Hematopoietic multipotent progenitor cell treated with erythropoietin and hydrocortisone succinate and interleukin-3 and kit ligand, for 15 days (in vitro differentiated cells): ENCODE measurements at regions not wholly inside any gene's neighbourhood (a gene's known extent, or its start where the extent isn't known, plus 50 kb on each side); places are given as distances from the start of the nearest gene placed in this dataset.

ENCODE experiments used
- DNase-seq: peaks from one replicate; pipeline ENCODE4 v3.0.0-alpha.2; 2015; ENCODE audit warnings: low spot score

DNA sequence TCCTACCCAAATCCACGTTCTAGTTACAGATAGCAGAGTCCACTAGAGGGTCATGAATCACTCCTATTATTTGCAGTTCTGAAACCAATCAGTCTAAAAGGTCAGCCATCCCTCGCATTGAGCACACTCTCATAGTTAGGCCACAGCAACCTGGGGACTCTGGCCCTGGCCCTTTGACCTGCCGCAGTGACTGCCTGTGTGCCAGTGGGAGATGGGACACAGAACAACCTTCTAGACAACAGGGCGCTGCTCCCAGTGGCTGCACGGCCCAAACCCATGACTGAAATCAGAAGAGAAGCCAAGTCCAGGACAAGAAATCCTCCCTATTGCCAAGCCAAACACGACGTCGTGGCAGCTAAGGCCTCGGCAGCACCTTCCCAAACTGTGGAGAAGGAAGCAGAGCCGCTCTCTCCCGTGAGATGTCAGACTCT, 158.5 kb downstream of the HERPUD2 start:
- no peak for DNase-seq

DNA sequence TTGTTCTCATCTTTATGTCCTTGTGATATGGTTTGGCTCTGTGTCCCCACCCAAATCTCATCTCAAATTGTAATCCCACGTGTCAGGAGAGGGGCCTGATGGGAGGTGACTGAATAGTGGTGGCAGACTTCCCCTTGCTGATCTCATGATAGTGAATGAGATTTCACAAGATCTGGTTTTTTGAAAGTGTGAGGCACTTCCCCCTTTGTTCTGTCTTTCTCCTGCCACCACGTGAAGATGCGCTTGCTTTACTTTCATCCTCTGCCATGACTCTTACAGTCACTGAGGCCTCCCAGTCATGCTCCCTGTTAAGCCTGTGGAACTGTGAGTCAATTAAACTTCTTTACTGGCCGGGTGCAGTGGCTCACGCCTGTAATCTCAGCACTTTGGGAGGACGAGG, 161.0 kb downstream of the HERPUD2 start:
- no peak for DNase-seq

DNA sequence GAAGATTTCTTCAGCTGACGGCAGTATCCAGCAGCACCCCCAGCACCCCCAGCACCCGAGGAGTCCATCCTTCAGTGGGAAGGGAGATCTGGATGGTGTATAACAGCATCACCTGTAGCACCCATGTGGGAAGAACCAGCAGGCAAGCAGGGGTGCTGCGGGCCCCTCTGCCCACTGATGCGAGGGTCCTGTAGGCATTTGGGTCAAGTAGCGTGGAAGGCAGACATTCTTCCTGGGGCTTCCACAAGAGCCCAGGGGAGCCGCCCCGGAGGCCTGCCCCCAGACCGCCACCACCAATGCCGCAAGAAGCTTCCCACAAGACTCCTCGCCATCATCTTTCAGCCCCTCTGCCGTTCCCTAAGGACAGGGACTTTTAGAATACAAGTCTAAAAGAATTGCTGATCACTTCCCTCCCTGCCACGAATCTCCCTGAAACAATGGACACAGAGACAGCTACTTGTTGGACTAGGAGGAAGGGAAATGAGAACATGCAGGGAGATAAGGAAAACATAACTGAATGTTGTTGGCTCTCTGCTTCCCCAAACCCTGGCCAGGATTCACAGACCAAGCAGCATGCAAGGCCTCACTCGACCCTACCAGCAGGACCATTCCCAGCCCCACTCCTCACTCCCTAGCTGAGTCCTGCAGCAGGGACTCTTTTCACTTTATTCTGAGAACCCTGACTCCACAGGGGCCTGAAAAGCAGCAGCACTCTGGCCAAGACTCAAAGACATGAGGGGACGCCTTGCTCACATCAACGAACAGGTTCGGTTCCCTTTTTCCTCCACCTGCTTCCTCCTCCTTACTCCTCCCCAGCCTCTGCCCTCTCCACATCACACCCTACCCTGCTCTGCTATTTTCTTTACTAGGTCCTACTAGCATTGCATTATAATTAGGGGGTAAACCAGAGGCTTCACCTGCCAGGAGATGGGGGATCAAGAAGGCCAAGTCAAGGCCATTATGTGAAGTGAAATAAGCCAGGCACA, 164.5 kb downstream of the HERPUD2 start:
- DNase-seq: no peak

DNA sequence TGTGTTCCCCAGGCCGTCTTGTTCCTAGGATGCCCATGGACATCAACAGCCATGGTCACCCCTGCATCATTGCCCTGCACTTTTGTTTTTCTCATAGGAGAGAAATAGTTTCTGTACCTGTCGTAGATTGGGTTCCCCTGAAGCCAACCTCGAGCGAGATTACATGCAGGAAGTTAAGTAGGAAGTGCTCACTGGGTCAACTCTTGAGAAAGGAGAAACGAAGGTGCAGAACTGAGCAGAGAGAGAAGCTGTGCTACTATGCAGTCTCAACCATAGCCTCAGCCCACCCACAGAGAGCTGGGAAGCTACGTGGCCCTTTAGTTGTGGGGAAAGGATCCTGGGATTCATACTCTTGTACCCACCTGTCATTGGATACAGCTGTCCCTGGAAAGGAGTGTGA, 165.2 kb downstream of the HERPUD2 start:
- no peak for DNase-seq

DNA sequence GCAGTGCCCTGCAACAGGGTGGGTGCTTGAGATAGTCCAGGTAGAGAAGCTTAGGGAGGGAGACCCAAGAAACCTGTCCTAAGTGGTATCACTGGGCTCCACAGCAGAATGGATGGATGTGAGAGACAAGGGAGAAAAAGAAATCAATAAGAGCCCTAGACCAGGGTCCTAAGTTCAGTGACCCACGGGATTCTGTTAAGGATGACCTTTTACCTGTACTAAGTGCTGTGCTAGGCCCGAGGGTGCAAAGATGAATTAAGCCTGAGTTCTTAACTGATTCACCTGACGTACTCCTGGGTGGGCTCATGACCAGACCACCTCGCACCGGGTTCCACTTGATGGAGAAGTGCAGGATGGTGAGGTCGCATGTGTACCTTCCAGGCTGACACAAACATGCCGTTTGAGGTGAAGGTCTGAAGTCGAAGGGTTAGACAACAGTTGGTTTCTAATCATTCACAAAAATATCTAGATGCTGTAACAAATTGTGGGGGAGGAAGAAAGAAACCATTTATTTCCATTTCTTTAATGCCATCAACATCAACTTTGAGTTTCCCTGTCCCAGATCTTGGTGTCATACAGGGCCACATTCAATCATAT, 166.5 kb downstream of the HERPUD2 start:
- DNase-seq: no peak

DNA sequence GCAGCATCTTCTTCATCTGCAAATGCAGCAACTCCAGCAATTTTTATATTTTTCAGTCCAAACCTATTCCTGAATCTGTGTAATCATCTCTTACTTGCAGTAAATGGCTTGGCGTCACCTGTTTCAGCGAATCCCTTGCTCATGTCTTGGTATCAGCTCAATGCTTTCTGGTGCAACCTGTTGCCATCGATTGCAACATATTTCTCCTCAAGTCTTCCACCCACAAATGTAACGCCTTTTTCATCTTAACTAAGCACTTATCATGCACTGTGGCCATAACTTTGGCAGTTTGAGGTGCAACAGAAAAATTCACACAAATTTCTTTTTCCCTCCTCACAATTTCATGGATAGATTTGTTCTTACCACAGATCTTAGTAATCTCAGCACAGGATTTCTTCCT, 168.3 kb downstream of the HERPUD2 start:
- no peak for DNase-seq

DNA sequence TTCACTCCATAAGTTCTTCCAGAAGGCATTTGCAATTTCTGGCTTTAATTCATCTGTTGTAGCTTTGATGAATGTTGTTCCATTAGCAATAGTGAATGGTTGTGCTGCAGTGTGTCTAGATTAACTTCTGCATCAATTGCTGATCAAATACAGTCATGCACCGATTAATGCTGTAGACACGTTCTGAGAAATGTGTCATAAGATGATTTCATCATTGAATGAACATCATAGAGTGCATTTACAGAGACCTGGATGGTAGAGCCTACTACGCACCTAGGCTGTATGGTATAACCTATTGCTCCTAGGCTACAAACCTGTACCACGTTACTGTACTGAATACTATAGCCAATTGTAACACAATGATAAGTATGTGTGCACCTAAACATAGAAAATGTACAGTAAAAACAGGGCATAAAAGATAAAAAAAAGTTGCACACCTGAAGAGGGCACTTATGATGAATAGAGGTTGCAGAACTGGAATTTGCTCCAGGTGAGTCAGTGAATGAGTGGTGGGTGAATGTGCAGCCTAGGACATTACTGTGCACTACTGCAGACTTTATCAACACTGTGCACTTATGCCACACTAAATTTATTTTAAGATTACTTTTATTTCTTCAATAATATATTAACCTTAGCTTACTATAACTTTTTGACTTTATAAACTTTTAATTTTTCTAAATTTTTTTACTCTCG, 170.7 kb downstream of the HERPUD2 start:
- no peak for DNase-seq

DNA sequence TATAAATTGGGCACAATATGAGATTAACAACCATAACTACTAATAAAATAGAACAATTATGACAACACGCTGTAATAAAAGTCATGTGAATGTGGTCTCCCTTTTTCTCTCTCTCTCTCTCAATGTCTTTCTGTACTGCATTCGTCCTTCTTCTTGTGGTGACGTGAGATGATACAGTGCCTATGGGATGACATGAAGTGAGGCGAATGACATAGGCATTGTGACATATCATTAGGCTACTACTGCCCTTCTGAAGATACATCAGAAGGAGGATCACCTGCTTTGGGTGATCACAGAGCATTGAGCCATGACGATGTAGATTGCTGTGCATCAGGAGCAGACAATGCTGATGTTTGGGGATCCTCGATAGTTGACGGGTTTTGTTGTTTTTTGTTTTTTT, 171.6 kb downstream of the HERPUD2 start:
- no peak for DNase-seq

DNA sequence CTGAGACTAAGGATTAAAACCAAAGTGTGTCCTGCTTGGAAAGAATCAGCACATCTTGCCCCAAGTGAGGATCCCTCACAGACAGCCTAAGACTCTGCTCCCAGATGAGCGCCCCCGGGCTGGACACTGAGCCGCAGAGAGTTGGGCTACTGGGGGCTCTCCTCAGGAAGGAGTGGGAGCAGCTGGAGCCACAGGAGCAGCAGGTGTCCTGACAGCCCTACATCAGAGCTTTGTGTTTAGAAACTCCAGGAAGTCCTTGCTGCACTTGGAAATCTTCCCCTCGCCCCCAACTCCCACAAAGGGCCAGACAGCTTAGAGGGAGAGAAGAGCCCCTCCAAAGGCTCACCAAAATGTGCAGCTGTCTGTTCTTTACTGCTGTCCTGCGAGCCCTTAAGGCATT, 172.2 kb downstream of the HERPUD2 start:
- DNase-seq: no peak

DNA sequence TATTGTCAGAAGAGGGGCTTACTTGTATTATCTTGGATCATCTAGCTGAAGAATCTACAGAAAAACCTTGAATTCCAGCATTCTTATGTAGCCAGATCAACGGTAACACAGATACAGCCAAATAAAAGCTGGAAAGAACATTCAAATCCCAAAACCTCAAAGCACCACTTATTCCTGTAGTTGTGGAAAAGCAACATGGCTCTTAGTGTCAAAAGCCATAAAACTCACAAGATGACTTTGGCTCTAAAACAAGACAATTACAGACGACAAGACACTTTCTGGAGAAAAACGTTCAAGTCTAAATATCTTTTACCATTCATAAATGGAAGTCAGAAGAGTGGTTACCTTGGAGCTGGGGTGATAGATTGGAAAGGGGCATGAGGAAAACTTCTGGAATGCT, 173.0 kb downstream of the HERPUD2 start:
- DNase-seq: no peak

DNA sequence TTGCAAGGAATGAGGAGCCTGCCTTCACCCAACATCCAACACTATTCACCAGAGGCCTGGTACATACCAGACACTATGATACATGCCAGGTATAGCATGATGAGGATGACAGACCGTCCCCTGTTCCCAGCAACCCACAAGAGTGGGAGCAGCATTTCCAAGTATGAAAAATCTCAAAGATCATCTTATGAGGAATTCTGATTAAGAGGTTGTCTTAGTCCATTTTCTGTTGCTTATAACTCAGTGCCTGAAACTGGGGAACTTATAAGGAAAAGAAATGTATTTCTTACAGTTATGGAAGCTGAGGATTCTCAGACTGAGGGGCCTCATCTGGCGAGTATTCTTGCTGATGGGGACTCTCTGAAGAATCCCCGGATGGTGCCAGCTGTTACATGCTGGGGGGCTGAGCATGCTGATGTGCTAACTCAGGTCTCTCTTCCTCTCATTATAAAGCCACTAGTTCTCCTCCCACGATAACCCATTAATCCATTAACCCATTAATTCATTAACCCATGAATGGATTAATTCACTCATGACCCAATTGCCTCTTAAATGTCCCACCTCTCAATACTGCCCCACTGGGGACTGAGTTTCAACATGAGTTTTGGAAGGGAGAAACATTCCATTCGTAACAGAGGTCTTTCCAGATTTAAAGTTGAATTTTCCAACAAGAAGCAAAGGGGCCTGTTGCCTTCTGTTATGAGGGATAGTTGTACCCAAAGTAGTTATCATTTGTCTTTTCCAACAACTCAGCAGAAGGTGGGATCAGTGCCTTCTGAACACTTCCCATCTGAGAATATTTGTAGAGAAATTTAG, 173.9 kb downstream of the HERPUD2 start:
- no peak for DNase-seq

DNA sequence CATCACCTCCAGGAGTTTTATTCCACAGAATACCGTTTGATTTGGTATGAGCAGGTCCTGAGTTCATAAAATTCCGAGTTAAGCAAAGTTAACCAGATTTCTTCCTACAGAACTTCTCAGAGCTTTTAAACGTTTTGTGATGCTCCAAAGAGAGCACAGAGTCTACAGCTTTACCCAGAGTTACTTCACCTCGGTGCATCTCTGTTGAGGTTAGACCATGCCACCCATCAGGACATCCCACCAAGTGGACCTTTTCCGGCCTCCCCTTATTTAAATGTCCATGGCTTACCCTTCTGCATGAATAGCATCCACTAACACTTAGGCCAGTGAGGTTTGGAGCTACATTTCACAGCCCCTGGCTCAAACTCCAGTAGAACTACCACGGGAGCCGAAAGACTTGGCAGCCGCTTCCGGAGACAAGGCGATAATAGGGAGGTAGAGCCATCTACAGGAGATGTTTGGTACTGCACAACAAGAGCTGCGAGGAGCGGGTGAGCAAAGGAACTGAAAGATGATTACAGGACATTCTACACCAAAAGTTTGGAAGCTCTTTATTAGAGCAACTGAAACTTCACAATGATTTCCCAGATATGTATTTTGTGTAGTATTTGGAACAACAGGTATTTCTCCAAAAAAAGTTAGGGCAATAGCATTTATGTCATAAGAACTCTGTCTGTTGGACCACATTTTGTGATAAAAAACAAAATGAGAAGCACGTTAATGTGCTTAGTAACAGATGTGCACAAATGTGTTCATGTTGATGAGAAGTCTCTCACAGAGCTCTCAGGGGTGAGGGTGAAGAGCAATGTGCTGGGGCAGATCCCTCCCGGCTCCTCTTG, 174.7 kb downstream of the HERPUD2 start:
- peak; percentile 67 for DNase-seq

DNA sequence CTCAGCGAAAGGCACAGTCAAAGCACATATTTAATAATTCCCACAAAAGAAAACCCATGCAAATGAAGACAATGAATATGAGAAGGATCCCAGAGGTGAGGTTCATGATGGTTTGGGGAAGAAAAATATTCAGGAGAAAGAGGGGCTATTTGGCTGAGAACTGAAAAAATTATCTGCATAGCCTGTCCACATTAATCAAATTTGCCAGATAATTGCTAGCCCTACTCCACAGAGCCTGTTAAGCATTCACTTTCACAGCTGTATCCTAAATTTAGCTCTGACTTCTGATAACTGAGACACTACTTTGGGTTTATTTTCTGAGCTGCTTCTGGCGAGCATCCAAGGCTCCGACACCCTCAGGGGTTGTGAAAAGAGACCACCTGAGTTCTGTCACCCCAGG, 176.2 kb downstream of the HERPUD2 start:
- DNase-seq: no peak

DNA sequence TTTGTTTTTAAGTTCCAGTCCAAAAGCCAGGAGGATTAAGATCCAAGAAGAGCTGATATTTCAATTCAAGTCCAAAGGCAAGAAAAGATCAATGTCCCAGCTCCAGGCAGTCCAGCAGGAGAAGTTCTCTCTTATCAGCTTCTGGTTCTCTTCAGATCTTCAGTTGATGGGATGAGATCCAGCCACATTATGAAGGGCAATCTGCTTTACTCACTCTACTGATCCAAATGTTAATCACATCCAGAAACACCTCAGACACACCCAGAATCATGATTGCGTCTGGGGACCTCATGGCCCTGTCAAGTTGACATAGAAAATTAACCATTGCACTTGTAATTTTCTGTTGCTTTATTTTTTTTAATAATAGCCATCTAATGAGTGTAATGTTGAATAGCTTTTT, 178.4 kb downstream of the HERPUD2 start:
- DNase-seq: no peak

DNA sequence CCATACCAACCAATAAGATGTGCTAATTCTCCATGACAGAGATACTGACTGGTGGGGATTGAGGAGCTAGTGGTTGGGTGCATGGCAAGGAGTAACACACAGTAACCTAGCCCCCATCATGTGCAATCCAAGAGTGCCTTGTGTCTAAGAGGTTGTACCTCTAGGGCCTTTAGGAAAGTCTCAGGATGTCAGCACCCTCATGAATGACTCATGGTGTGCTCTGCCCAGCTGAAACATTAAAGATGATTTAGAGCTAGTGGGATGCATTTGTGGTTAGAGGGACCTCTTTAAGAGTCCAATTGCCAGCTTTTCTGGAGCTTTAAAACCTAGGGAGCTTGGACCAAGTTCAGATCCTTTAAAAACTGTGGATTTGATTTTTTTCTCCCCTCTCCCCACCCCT, 181.1 kb downstream of the HERPUD2 start:
- no peak for DNase-seq

DNA sequence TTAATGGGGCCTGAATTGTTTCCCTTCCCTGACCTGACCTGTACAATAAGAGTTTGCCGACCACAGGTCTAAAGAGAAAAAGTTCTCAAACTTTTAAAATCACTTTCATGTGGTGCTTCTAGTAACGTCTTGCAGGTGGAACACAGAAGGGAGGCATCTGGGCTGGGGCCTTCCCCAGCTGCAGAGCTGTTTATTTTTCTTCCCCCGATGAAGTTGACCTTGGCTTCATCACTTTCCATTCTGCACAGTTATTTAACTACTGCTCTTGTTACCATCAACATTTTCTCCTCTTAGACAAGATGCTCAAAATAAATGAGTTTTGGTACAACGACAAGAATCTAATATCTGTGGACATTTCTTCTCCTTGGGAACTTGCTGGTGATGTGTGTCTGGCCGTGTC, 181.7 kb downstream of the HERPUD2 start:
- DNase-seq: no peak

DNA sequence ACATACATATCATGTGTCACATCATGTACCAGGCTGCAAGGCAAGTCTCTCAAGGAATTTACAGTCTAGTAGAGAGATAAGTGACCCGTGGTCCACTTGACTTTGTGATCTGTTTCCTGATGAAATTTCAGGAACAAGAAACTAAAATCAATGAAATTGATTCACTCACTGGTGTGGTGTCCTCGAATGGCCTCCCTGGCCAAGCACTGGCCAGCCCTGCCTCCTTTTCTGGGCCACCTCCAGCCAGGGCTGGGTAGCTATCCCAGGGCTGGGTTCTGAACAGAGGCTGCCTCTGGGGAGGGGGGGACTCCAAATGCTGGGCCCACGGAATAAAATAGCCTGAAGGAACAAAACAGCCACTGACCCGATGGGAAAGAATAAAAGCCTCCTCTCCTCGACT, 182.2 kb downstream of the HERPUD2 start:
- no peak for DNase-seq

DNA sequence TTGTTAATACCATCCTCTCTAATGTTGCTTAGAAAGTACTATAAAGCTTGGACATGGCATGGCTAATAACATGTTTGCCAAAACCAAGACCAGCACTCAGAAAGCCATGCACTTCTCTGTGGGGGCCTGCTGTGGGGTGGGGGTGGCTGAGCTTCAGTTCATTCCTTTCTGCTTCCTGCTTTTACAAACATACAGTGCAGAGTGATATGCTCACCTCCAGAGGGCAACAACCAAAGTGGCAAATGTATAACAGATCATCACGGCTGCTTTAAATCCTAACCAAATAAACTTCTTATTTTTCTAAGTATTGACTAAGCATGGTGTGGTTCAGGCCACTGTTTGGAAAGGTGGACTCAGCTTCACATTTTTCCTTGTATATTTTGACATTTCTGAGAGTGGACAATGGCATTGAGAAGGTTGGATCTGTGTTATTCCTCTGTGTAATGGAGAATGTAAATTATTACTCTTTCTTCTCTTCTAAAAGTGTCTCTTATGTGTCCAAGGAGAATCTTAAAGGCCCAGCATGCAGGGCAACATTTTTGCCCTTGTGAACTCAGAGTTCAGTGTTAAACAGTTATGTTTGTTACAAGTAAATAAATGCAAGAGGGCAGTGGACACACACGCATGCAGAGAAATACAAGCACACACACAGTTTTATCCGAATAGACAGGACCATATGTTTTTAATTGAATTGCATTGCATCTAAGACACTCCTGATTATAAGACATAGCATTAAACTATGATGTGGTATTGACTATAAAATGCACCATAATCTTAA, 186.1 kb downstream of the HERPUD2 start:
- no peak for DNase-seq

DNA sequence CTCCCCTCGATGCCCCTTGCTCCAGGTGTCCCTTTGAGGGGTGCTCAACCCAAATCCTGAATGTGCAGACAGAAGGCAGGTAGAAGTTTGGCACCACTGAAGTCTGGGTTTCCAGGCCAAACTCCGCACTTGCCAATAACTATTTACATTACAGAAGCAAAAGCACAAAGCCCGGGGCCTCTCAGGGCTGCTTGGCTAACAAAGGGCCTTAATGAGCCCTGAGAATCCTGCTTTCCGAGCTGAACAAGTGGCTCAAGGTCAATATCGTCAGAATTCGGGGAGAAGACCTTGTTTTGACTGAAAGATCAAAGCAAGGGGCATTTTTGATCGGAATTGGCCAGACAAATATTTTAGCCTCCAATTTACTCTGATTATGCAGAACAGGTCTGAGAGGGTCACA, 189.9 kb downstream of the HERPUD2 start:
- DNase-seq: no peak

DNA sequence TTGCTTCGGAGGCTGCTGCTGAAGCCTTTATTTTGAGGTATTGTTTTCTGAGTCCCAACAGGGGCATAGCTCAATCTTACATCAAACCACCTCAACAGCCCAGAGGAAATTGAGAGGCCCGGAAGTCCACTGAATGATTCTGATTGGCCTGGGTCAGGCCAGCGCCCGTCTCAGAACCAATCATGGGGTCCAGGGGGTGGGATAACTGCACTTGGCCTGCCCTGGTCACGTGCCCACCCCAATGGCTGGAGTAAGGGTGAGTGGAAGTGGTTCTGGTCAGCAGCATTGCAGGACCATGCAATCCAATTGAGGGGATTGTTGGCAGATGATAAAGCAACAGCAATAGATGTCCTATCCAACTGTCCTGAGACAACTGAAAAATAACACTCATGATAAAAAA, 190.6 kb downstream of the HERPUD2 start:
- no peak for DNase-seq
